ENCODE measurements at regions not wholly inside any gene's neighbourhood (a gene's known extent, or its start where the extent isn't known, plus 50 kb on each side); places are given as distances from the start of the nearest gene placed in this dataset.

GRCh38 chr6:168837254-168838036, 396.5 kb downstream of the SMOC2 start:
- DNase-seq (ENCODE audit: extremely low read depth in 1 of 2, low read depth in 1 of 2) = no peak

GRCh38 chr6:168835991-168836390, 395.0 kb downstream of the SMOC2 start:
- DNase-seq (ENCODE audit: extremely low read depth in 1 of 2, low read depth in 1 of 2) = no peak

- no peak for DNase-seq (ENCODE audit: extremely low read depth in 1 of 2, low read depth in 1 of 2)
Measured at GRCh38 chr6:168834801-168835200, 393.8 kb downstream of the SMOC2 start.

DNA sequence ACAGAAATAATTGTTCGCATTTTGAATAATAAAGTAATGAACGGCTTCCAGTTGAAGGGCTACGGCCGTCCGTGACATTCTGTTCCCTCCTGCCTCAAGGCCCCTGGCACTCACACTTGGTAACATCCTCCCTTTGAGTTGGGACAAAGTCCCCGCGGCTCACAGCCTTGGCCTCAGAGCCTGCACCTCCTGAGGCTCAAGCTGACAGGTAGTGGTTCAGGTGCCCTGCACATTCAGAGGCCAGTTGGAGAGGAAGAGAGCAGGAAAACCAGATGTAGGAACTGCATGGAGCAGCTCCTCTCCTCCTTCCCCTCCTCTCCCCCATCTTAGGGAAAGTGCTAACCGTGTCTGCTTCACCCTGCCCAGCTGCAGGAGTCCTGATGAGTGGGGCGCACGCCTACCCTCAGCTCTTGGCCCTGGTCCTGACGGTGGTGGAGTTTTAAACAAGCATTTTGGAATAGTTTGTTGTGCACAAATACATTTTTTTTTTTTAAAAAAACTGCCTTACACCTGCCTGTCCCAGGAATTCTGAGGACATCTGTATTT, 393.1 kb downstream of the SMOC2 start:
- DNase-seq (ENCODE audit: extremely low read depth in 1 of 2, low read depth in 1 of 2) = no peak

DNA sequence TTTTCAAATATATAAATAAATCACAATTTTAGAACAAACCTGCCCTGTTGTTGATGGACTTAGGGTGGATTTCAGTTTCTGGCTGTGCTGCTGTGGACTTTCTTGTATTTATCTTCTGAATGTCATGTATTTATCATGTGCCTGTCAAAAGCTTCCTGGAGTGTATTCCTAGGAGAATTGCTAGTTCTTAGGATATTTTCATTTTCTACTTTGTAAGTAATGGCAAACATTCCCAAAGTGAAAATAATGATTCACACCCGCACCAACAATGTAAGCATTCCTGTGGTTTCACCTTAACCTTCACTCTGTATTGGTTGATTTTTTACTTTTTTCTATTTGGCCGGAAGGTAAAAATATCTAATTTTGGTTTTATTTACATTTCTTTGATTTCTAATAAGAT, 387.8 kb downstream of the SMOC2 start:
- no peak for DNase-seq (ENCODE audit: extremely low read depth in 1 of 2, low read depth in 1 of 2)

DNA sequence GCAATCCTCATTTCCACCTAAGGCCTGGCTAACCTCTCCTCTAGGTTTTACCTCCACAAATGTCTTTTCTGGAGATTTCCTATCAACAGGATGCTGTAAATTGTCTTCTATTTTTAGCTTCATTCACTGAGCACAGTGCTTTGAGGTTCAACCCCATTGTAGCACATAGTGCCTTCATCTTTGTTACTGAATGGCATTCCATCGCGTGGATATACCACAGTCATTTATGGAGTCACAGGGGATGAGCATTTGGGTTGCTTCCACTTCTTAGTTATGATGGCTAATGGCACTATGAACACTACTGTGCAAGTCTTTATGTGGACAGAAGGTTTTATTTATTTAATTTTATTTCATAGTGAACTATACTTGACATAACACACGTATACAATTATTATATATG, 387.1 kb downstream of the SMOC2 start:
- no peak for DNase-seq (ENCODE audit: extremely low read depth in 1 of 2, low read depth in 1 of 2)

- no peak for DNase-seq (ENCODE audit: extremely low read depth in 1 of 2, low read depth in 1 of 2)
Measured at GRCh38 chr6:168827586-168827871, 386.5 kb downstream of the SMOC2 start.

DNA sequence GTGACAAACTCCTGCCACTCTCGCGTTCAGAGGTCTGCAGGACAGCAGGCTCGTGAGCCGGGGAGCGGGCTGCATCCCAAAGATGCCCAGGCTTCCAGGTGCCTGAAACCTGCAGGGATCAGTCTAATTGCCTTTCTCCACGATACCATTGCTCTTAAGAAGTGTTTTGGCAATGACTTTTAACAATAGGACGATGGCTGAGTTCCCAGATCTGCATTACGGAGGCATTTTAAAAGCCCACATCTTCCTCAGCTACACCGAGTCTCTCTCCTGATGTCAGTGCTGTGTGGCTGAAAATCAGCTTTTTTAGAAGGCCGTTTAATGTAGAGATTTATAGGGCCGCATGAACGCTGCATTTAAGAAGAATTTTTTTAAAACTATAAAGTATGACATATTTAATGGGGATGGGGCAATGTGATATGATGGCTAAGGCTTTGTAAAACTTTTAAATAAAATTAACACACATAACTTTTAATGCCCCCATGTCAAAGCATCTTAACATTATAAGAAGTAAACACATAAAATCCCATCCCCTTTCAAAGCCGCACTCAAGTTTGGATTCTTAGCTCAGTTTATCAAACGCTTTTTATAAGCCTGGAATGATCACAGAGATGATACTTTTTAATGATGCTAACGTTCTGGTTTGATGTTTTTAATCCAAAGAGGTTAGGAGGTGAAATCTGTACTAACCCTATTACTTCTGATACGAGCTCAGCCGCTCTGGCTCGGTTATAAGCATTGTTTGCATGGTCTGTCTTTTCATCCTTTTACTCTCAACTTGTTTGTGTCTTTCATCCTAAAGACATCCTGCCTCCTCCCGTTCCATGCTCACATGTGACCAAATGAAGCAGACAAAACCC, 386.0 kb downstream of the SMOC2 start:
- no peak for DNase-seq (ENCODE audit: extremely low read depth in 1 of 2, low read depth in 1 of 2)

GRCh38 chr6:168826078-168826390, 385.1 kb downstream of the SMOC2 start:
- no peak for DNase-seq (ENCODE audit: extremely low read depth in 1 of 2, low read depth in 1 of 2)

- no peak for DNase-seq (ENCODE audit: extremely low read depth in 1 of 2, low read depth in 1 of 2)
Measured at GRCh38 chr6:168825226-168826077, 384.5 kb downstream of the SMOC2 start.

DNA sequence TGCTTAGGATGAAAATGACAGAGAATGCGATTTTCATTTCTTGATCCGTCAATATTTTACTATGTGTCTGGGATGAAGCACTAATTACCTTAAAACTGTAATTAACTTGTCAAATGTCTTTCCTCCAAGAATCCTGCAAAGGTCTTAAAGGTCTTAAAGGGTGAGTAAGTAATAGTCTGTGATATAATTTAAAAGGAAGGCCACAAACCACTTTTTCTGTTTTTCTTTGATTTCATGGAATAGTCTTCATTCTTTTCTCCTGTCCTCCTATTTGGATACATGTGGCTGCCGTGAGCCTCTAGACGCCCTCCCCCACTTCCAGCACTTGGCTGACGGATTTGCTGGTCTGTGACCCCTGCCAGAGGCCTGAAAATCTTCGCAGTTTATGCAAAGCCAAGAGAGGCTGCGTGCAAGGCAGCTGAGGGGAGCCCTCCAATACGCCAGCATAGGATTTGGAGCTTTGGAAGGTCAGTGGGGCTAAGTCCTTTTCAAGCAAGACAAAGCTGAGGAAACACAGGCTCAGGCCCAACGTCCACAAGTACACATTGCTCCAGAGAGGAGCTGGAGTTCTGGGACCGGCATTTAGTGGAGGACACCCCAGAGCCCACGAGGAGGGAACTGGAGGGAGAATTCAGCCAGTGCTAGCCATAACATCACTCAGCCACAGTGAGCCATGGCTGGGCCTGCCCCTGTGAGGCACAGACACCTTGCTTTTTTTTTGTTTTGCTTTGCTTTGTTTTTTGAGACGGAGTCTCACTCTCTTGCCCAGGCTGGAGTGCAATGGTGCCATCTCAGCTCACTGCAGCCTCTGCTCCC, 382.6 kb downstream of the SMOC2 start:
- DNase-seq (ENCODE audit: extremely low read depth in 1 of 2, low read depth in 1 of 2) = no peak

- DNase-seq (ENCODE audit: extremely low read depth in 1 of 2, low read depth in 1 of 2) = no peak
Measured at GRCh38 chr6:168822376-168822775, 381.4 kb downstream of the SMOC2 start.

- DNase-seq (ENCODE audit: extremely low read depth in 1 of 2, low read depth in 1 of 2) = no peak
Measured at GRCh38 chr6:168819546-168819945, 378.6 kb downstream of the SMOC2 start.

DNA sequence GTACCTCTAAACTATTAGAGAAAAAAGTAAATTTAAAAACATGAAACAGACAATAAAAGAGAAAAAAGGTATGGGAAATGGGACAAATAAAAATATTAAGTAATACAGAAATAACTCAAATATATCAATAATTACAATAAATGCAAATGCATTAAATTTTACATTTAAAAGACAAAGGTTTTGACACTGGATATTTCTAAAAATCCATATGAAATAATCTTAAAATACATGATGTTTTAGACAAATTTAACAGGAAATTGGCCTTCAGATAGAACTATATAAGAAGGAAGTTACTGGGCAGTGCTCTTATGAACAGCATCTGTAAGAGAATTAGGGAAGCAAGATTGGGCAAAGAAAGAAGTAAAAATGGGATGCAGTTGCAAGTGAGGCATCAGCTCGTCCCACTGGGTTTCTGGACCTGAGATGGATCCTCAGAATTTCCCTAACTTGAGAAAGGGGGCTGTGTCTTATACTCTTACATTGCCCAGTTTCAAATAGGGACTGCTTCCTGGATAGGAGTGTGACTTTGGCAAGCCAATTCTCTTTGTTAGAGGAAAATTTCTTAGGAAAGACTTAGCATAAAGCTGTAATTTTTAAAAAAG, 376.7 kb downstream of the SMOC2 start:
- DNase-seq (ENCODE audit: extremely low read depth in 1 of 2, low read depth in 1 of 2) = no peak

DNA sequence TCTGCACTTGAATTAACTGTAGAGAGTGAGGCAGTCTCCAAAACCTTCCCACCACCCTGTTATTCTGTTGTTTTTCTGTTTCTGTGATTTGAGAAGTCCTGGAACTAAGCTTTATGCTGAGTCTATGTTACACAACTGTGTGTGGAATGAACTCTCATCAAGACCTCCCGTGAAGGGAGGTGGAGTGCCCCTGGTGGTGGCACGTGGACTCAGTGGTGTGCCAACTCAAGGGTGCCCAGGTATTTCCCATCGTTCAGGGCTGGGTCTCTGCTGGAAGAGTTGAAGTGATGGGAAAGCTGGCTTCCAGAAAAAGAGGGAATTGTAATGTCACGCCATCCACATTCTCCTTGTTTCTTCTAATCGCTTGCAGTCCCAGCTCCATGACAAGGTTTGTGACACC, 374.2 kb downstream of the SMOC2 start:
- no peak for DNase-seq (ENCODE audit: extremely low read depth in 1 of 2, low read depth in 1 of 2)

- no peak for DNase-seq (ENCODE audit: extremely low read depth in 1 of 2, low read depth in 1 of 2)
Measured at GRCh38 chr6:168808232-168808631, 367.2 kb downstream of the SMOC2 start.

GRCh38 chr6:168804331-168804730, 363.3 kb downstream of the SMOC2 start:
- DNase-seq (ENCODE audit: extremely low read depth in 1 of 2, low read depth in 1 of 2) = no peak

DNA sequence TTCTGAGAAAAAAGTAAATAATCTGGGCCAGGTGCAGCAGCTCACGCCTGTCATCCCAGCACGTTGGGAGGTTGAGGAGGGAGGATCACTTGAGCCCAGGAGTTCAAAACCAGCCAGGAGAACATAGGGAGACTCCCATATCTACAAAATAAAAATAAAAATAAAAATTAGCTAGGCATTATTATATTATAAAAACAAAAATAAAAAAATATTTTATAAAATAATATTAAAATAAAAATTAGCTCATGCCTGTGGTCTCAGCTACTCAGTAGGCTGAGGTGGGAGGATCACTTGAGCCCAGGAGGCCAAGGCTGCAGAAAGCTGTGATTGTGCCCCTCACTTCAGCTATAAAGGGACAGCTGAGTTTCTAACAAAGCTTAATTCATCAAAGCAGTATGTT, 362.9 kb downstream of the SMOC2 start:
- DNase-seq (ENCODE audit: extremely low read depth in 1 of 2, low read depth in 1 of 2) = no peak

- DNase-seq (ENCODE audit: extremely low read depth in 1 of 2, low read depth in 1 of 2) = no peak
Measured at GRCh38 chr6:168799067-168799466, 358.1 kb downstream of the SMOC2 start.

- no peak for DNase-seq (ENCODE audit: extremely low read depth in 1 of 2, low read depth in 1 of 2)
Measured at GRCh38 chr6:168796106-168796505, 355.1 kb downstream of the SMOC2 start.

Measured in stimulated activated CD8-positive, alpha-beta memory T cell treated with anti-CD3 and anti-CD28 coated beads, Interleukin-7, amount 100 ng/mL, for 48 hours (primary cell).